GM21381 (cell line): ENCODE measurements at regions not wholly inside any gene's neighbourhood (a gene's known extent, or its start where the extent isn't known, plus 50 kb on each side); places are given as distances from the start of the nearest gene placed in this dataset.
"Not testable (repeated sequence)": the region's sequence is repeated elsewhere in the genome, so short reads cannot be mapped to it uniquely, and the experiment has no call there.

Experiments
- ATAC-seq: cut with Tn5 transposase; IDR thresholded peaks from one replicate; pipeline ENCODE4 v1.9.1; 2021; ENCODE audit warnings: mild to moderate bottlenecking, moderate library complexity; ENCODE audit not compliant: unreplicated experiment

DNA sequence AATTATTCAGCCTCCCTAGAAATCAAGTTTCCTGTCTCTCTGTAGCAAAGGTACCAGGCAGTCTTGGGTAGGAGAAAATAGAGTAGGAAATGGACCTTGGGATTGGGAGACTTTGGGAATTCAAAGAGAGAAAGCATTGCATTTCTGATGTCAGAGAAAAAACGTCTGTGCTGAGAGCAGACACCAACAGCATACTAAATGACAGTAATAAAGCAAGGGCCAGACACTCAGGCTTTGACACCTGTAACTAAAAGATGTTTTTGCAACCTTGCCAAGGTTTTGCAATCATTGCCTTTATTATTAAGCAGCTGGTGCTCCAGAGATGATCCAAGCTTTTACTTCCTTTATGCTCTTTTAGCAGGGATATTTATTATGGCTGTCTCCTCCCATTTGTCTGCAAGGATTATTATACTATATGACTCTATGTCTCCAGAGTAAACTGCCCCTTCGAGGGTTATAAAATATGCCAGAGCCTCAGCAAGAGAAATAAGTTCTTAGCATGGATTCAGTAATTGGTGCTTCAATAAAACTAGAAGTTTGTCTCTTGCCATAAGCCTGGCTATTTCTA lies 85.2 kb upstream of the GRAMD1B start:
- no peak for ATAC-seq

GRCh38 chr11:123344188-123344587 lies 85.9 kb upstream of the GRAMD1B start:
- not testable (repeated sequence) for ATAC-seq

DNA sequence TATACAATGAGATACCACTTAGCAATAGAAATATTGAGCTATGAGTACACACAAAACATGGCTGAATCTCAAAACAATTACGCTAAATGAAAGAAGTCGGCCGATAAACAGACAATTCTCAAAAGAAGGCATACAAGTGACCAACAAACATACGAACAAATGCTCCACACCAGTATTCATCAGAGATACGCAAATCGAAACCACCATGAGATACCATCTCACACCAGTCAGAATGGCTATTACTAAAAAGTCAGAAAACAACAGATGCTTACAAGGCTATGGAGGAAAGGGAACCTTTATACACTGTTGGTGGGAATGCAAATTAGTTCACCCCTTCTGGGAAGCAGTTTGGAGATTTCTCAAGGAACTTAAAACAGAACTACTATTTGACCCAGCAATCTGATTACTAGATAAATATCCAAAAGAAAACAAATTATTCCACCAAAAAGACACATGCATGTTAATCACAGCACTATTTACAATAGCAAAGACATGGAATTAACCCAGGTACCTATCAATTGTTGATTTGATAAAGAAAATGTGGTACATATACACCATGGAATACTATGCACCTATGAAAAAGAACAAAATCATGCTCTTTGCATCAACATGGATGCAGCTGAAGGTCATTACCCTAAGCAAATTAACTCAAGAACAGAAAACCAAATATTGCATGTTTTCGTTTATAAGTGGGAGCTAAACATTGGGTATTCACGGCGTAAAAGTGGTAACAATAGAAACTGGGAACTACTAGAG lies 90.9 kb upstream of the GRAMD1B start:
- no peak for ATAC-seq

- ATAC-seq = no peak
These were observed 91.7 kb upstream of the GRAMD1B start for GRCh38 chr11:123338266-123338800.

DNA sequence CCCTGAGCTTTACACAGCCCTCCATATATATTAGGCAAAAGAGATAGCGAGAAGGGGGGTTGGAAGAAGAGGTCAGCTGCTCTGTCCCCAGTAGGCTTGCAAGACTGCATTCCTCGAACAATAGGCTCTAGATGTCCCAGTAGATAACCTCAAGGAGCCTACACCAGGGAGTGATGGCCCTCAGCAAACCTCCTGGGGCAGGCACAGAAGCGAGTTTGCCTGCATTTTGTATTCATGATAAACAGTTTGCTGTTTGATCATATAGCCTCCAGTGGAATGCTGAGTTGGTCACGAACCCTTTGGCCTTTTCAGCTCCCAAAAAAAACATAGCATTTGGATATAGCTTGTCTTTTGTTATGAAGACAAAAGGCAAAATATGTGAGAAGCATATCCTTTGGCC lies 95.1 kb upstream of the GRAMD1B start:
- ATAC-seq = no peak

GRCh38 chr11:123332577-123332976 lies 97.5 kb upstream of the GRAMD1B start:
- ATAC-seq = not testable (repeated sequence)

DNA sequence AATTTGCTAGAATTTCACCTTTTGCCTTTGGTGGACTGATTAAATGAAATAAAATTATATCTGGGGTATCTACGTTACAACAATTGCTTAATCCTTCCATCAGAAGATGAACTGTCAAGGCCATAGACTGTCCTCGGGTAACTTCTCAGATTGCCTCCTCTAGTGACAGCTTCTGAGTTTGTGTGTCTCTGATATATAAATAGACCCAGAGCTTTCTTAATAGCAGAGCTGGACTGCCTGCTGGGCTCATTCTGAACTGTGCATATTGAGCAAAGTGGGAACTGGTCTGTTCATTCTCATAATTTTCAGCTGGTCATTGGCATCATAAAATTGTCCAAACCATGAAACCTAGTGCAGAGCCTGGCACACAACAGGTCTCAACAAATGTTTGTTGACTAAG lies 99.1 kb upstream of the GRAMD1B start:
- ATAC-seq = no peak

GRCh38 chr11:123330471-123330870 lies 99.6 kb upstream of the GRAMD1B start:
- no peak for ATAC-seq

DNA sequence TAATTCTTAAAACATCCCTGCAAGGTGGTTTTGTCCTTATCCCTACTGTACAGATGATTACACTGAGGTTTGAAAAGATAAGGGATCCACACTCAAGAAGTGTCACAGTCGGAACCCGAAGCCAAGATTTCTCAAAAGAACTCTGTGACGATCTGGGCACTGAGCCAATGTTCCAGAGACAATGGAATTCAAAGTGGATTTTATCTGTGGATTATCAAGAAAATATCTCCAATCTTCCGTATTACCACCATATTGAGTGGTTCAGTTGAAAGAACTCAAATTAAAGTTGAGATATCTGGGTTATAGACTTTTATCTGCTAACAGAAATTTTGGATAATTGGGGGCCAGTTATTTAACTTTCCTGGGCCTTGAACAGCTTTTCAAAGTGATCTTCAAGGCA lies 100.0 kb upstream of the GRAMD1B start:
- no peak for ATAC-seq

- ATAC-seq = no peak
These were observed 101.7 kb upstream of the GRAMD1B start for GRCh38 chr11:123328281-123328867.

GRCh38 chr11:123325533-123325932 lies 104.5 kb upstream of the GRAMD1B start:
- no peak for ATAC-seq

DNA sequence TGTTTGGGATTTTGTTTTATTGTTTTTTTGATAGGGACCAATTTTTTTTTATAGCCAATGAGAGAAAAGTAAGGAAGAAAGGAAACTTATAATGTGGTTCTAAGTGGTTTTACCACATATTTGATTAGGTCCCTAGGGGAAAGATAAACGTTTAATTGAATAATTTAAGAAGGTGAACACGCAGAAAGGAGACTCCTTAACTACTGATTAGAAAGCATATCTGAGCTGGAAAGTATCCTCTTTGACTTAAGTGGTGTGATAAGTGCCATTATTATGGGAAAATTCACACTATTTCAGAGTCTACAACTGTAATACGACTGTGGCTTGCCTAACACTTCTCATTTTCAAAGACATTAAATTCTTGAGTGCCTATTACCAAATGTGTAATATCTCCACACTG lies 106.5 kb upstream of the GRAMD1B start:
- no peak for ATAC-seq

DNA sequence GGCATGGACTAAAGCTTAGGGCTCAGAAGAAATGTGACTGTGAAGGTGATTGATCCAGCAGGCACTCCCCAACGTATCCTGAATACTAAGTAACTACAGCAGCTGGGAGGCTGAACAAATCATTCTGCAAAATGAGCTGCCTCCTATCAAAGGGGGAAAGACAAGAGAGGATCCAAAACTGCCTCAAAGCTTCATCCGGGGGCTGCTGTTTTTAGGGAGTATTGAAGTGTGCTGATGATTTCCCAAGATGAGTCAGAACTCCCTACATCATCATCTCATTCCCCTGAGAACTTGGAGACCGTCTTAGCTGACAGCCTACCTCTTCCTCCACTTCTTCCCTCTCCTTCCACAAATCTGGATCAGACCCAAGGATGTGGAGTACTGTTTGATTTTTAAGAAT lies 108.4 kb upstream of the GRAMD1B start:
- ATAC-seq = no peak

GRCh38 chr11:123318623-123319022 lies 111.4 kb upstream of the GRAMD1B start:
- no peak for ATAC-seq

GRCh38 chr11:123318132-123318531 lies 111.9 kb upstream of the GRAMD1B start:
- ATAC-seq = not testable (repeated sequence)

GRCh38 chr11:123316003-123316402 lies 114.1 kb upstream of the GRAMD1B start:
- ATAC-seq = no peak

DNA sequence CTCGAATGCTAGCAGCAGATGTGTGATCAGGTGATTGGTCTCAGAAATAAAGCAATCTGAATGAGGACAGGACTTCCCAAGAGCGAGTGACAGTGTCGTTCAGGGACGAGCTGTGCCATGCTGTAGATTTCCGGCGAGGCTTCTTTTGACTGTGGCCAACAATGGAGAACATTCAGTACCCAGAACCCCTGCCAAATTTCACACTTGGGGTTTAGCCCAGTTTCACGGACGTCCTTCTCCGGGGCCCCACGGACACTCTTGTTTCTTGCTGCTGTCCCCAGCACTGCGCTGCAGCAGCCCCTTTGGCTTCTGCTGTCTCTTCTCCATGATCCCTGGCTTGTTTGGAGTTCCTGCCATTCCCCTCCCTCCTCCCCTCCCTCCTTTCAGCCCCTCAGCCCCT lies 115.1 kb upstream of the GRAMD1B start:
- no peak for ATAC-seq

GRCh38 chr11:123313262-123313661 lies 116.8 kb upstream of the GRAMD1B start:
- no peak for ATAC-seq

GRCh38 chr11:123308077-123308476 lies 113.0 kb upstream of the CLMP start:
- no peak for ATAC-seq

GRCh38 chr11:123307276-123307675 lies 112.2 kb upstream of the CLMP start:
- no peak for ATAC-seq

GRCh38 chr11:123306531-123306930 lies 111.5 kb upstream of the CLMP start:
- ATAC-seq = no peak
